K562 (cell line): ENCODE measurements at regions not wholly inside any gene's neighbourhood (a gene's known extent, or its start where the extent isn't known, plus 50 kb on each side); places are given as distances from the start of the nearest gene placed in this dataset.

Experiments
- ATAC-seq: fragments of 200-7000 bp; cut with Tn5 transposase; 3 replicates; pipeline ENCODE4 v1.9.1; 2020; ENCODE audit warnings: moderate library complexity
- BruUV-seq: library from RNA; stranded (reverse); fragments of 400-500 nt; replicated peaks from 2 replicates; lab custom pipeline; 2021; lab: Mats Ljungman, UMichigan
- CTCF ChIA-PET: fragments of 300-600 bp; formaldehyde crosslinking; extraction: SDS; loops from one replicate; lab custom pipeline; 2021; ENCODE audit warnings: low intra/inter-chr PET ratio; lab: Yijun Ruan, JAX
- POLR2A ChIA-PET: fragments of 300-600, 350-650 bp; sonication (Branson Sonifier 250); formaldehyde crosslinking; extraction: SDS; loops from one replicate; lab custom pipeline; 2021; ENCODE audit warnings: antibody characterized with exemption, inconsistent platforms; lab: Yijun Ruan, JAX
- DNase-seq, 4 experiments: peaks; one replicate each; pipeline versions ENCODE4 v3.0.0 to v3.0.0-alpha.2; 2011 to 2018; ENCODE audit warnings: low spot score in 3 of 4, mixed read lengths in 3 of 4; ENCODE audit errors: extremely low read depth in 1 of 4
- FAIRE-seq: peaks from 2 replicates; lab custom pipeline; 2011; peaks lifted over from hg19 to GRCh38; lab: Jason Lieb, UNC
- H2AFZ ChIP-seq: 2 replicates; pipeline ENCODE4 v1.6.0; 2011; ENCODE audit warnings: low read depth, low read length, control low read depth, inconsistent platforms
- H3K27ac ChIP-seq: fragments of 200-600 bp; 3 replicates; pipeline ENCODE4 v1.8.0; 2011; ENCODE audit warnings: low read depth, mild to moderate bottlenecking, control low read depth, inconsistent platforms, low read length, moderate library complexity, mixed read lengths; ENCODE audit errors: extremely low read depth
- H3K27me3 ChIP-seq, 2 experiments: fragments of 300-600 bp in 1 of 2; 2 replicates in 1 of 2; 3 replicates in 1 of 2; pipeline versions ENCODE4 v1.6.0 to v1.8.0; 2011; ENCODE audit warnings: inconsistent platforms in 2 of 2, low read length in 2 of 2, mild to moderate bottlenecking in 1 of 2, mixed read lengths in 1 of 2, moderate library complexity in 1 of 2; ENCODE audit not compliant: control insufficient read depth in 2 of 2, insufficient read depth in 2 of 2
- H3K36me3 ChIP-seq: fragments of 300-600 bp; 3 replicates; pipeline ENCODE4 v1.8.0; 2011; ENCODE audit warnings: mild to moderate bottlenecking, low read length, inconsistent platforms; ENCODE audit not compliant: control insufficient read depth, insufficient read depth
- H3K4me1 ChIP-seq, 2 experiments: fragments of 200-600 bp in 1 of 2; replicated peaks in 1 of 2; 2 replicates in 1 of 2; 3 replicates in 1 of 2; pipeline versions ENCODE4 v1.5.1 to v1.8.0; 2011; ENCODE audit warnings: inconsistent platforms in 2 of 2, low read length in 2 of 2, mild to moderate bottlenecking in 1 of 2, mixed read lengths in 1 of 2, moderate library complexity in 1 of 2; ENCODE audit not compliant: control insufficient read depth in 2 of 2, insufficient read depth in 2 of 2
- H3K4me2 ChIP-seq: 2 replicates; pipeline ENCODE4 v1.6.1; 2011; ENCODE audit warnings: low read length, control low read depth, inconsistent platforms, mixed read lengths; ENCODE audit not compliant: insufficient read depth
- H3K4me3 ChIP-seq: fragments of 200-600 bp; sonication (generic), shearing (Covaris generic); 2 replicates; pipeline ENCODE4 v1.5.1; 2016; ENCODE audit warnings: control low read depth, inconsistent platforms
- H3K79me2 ChIP-seq: fragments of 200-600 bp; 3 replicates; pipeline ENCODE4 v1.8.0; 2011; ENCODE audit warnings: low read length, inconsistent platforms; ENCODE audit not compliant: control insufficient read depth, insufficient read depth
- H3K9ac ChIP-seq, 2 experiments: 2 replicates each; pipeline versions ENCODE4 v1.6.0 to v1.6.1; 2011; ENCODE audit warnings: low read depth in 2 of 2, low read length in 2 of 2, control low read depth in 1 of 2, inconsistent platforms in 1 of 2, mild to moderate bottlenecking in 1 of 2, mixed read lengths in 1 of 2; ENCODE audit not compliant: insufficient read depth in 1 of 2
- H3K9me1 ChIP-seq: one replicate; pipeline ENCODE4 v1.6.0; 2011; ENCODE audit warnings: inconsistent platforms, mild to moderate bottlenecking, low read length, moderate library complexity; ENCODE audit not compliant: control insufficient read depth, insufficient read depth
- H3K9me3 ChIP-seq: replicated peaks from 2 replicates; pipeline ENCODE4 v1.5.1; 2011; ENCODE audit warnings: low read depth, low read length, inconsistent platforms; ENCODE audit not compliant: control insufficient read depth, insufficient read depth
- H4K20me1 ChIP-seq: replicated peaks from 2 replicates; pipeline ENCODE4 v1.6.1; 2011; ENCODE audit warnings: low read length, inconsistent platforms, mixed read lengths; ENCODE audit not compliant: control insufficient read depth, insufficient read depth
- GATAD2A ChIP-seq: fragments of 450-650 bp; IDR thresholded peaks from 2 replicates; pipeline ENCODE4 v1.6.1; 2017
- LCOR ChIP-seq: sonication (generic); formaldehyde crosslinking; IDR thresholded peaks from 2 replicates; pipeline ENCODE4 v1.8.0; 2022; ENCODE audit warnings: mild to moderate bottlenecking, missing genetic modification reagents
- PCBP2 ChIP-seq: fragments of 200-400 bp; formaldehyde crosslinking; IDR thresholded peaks from 2 replicates; pipeline ENCODE4 v1.6.1; 2018; ENCODE audit warnings: low read length, low read depth, mild to moderate bottlenecking, moderate library complexity; ENCODE audit not compliant: poor library complexity, severe bottlenecking
- RAD51 ChIP-seq: fragments of 450-650 bp; IDR thresholded peaks from 2 replicates; pipeline ENCODE4 v1.7.1; 2016; ENCODE audit warnings: low read depth, mild to moderate bottlenecking, borderline replicate concordance
- SMAD3 ChIP-seq: fragments of 450-650 bp; formaldehyde crosslinking; conservative IDR thresholded peaks from 2 replicates; pipeline ENCODE4 v1.4.0; 2020; ENCODE audit warnings: mild to moderate bottlenecking
- SNRNP70 ChIP-seq: fragments of 200-400 bp; formaldehyde crosslinking; optimal IDR thresholded peaks from 2 replicates; pipeline ENCODE3; 2017; ENCODE audit warnings: low read depth, low read length
- STAG1 ChIP-seq: sonication (generic); formaldehyde crosslinking; IDR thresholded peaks from 2 replicates; pipeline ENCODE4 v1.5.0; 2020; ENCODE audit warnings: missing genetic modification reagents, borderline replicate concordance
- ZNF445 ChIP-seq: fragments of 250-450 bp; sonication (Bioruptor Pico); IDR thresholded peaks from 2 replicates; pipeline ENCODE4 v1.4.0; 2020; ENCODE audit warnings: low read depth, mild to moderate bottlenecking, moderate library complexity
- ZNF77 ChIP-seq: fragments of 250-450 bp; sonication (Bioruptor Pico); IDR thresholded peaks from 2 replicates; pipeline ENCODE4 v1.5.0; 2020
- WGBS: fragments of 100-300 bp; shearing (Covaris generic); methylation state at CpG from one replicate; pipeline ENCODE4 v1.1.6; 2016; ENCODE audit warnings: low coverage, mixed read lengths; ENCODE audit not compliant: insufficient coverage; ENCODE audit errors: missing lambda C conversion rate; 5-methylcytosine and 5-hydroxymethylcytosine counted together
- in situ Hi-C: fragments of 300-500 bp; cut with MboI; formaldehyde crosslinking; loops from 4 replicates; pipeline ENCODE4 v1.15.0; 2018; ENCODE audit warnings: inconsistent platforms, mixed read lengths
- intact Hi-C: fragments of 100-400 bp; cut with micrococcal nuclease; formaldehyde crosslinking; loops from 2 replicates; pipeline ENCODE4 v1.14.2; 2022
- TF ChIP-seq, protein P1 (sequence below), 2 experiments: fragments of 450-650 bp; formaldehyde crosslinking in 1 of 2; IDR thresholded peaks; 2 replicates each; pipeline versions ENCODE4 v1.4.0 to v1.6.1; 2014 to 2020; ENCODE audit warnings: mild to moderate bottlenecking in 2 of 2, borderline replicate concordance in 1 of 2, low read depth in 1 of 2
- TF ChIP-seq, protein P2 (sequence below): sonication (generic); formaldehyde crosslinking; IDR thresholded peaks from 2 replicates; pipeline ENCODE4 v1.8.1; 2023; ENCODE audit warnings: mild to moderate bottlenecking, missing genetic modification reagents

DNA sequence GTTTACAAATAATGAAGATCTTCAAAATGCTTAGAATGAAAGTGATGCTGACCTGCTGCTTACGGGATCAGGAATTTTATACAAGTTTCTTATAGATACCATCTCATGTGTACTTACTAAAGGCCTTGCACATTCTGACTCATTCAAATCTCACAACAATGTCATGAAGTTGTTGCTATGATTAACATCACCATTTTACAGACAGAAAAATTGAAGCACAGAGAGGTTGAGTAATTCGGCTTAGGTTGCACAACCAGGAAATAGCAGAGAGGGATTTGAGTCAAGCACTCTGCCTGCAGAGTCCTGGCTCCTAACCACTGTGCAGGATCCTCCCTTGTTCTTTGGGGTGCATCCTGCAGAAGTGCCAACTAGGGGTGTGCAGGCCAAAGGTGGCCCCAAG lies 471.9 kb downstream of the MIAT start:
- Histone ChIP-seq H3K9me3 (no peaks in the 10 kb centered on the region), H3K27ac (no peak overlapping the region), H3K9ac (no peak overlapping the region), H4K20me1 (no peaks in the 10 kb centered on the region; the same call in 1 of the 2 replicates), H3K4me3 (no peak overlapping the region), H3K4me2 (no peak overlapping the region), H3K4me1 (peaks cover 4 to 6% of the 10 kb centered on the region in 2 experiments; a peak in 4 of 5 replicates), H3K36me3 (no peaks in the 10 kb centered on the region), H2AFZ (no peak overlapping the region), H3K27me3 (peaks cover 0 to 4% of the 10 kb centered on the region in 2 experiments; a peak in 1 of 5 replicates), H3K9me1 (no peaks in the 10 kb centered on the region), H3K79me2 (no peaks in the 10 kb centered on the region)
- CTCF ChIA-PET: no interaction called here
- WGBS: 0% methylated on average over 2 of the region's 2 CpGs
- no TSS peak for BruUV-seq
- DNase-seq: no peak
- no peak for ATAC-seq
- POLR2A ChIA-PET: no interaction called here
- in situ Hi-C loops (no loop called here), intact Hi-C loops (no loop called here)
- FAIRE-seq: no peak
- no peak for TF ChIP-seq ZNF77 (CRISPR knock-in tag)
- TF ChIP-seq, protein P1, sequence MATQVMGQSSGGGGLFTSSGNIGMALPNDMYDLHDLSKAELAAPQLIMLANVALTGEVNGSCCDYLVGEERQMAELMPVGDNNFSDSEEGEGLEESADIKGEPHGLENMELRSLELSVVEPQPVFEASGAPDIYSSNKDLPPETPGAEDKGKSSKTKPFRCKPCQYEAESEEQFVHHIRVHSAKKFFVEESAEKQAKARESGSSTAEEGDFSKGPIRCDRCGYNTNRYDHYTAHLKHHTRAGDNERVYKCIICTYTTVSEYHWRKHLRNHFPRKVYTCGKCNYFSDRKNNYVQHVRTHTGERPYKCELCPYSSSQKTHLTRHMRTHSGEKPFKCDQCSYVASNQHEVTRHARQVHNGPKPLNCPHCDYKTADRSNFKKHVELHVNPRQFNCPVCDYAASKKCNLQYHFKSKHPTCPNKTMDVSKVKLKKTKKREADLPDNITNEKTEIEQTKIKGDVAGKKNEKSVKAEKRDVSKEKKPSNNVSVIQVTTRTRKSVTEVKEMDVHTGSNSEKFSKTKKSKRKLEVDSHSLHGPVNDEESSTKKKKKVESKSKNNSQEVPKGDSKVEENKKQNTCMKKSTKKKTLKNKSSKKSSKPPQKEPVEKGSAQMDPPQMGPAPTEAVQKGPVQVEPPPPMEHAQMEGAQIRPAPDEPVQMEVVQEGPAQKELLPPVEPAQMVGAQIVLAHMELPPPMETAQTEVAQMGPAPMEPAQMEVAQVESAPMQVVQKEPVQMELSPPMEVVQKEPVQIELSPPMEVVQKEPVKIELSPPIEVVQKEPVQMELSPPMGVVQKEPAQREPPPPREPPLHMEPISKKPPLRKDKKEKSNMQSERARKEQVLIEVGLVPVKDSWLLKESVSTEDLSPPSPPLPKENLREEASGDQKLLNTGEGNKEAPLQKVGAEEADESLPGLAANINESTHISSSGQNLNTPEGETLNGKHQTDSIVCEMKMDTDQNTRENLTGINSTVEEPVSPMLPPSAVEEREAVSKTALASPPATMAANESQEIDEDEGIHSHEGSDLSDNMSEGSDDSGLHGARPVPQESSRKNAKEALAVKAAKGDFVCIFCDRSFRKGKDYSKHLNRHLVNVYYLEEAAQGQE (IDR thresholded peaks at IDR 0.05; ENCODE audit: borderline replicate concordance): no peak
- TF ChIP-seq, protein P1 (CRISPR knock-in tag; IDR thresholded peaks at IDR 0.05; ENCODE audit: low read depth): no peak
- TF ChIP-seq RAD51: no peak
- no peak for TF ChIP-seq SNRNP70
- no peak for TF ChIP-seq ZNF445 (CRISPR knock-in tag)
- TF ChIP-seq GATAD2A: no peak
- no peak for TF ChIP-seq LCOR
- no peak for TF ChIP-seq PCBP2
- TF ChIP-seq SMAD3 (CRISPR knock-in tag): no peak
- TF ChIP-seq, protein P2, sequence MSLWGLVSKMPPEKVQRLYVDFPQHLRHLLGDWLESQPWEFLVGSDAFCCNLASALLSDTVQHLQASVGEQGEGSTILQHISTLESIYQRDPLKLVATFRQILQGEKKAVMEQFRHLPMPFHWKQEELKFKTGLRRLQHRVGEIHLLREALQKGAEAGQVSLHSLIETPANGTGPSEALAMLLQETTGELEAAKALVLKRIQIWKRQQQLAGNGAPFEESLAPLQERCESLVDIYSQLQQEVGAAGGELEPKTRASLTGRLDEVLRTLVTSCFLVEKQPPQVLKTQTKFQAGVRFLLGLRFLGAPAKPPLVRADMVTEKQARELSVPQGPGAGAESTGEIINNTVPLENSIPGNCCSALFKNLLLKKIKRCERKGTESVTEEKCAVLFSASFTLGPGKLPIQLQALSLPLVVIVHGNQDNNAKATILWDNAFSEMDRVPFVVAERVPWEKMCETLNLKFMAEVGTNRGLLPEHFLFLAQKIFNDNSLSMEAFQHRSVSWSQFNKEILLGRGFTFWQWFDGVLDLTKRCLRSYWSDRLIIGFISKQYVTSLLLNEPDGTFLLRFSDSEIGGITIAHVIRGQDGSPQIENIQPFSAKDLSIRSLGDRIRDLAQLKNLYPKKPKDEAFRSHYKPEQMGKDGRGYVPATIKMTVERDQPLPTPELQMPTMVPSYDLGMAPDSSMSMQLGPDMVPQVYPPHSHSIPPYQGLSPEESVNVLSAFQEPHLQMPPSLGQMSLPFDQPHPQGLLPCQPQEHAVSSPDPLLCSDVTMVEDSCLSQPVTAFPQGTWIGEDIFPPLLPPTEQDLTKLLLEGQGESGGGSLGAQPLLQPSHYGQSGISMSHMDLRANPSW (CRISPR knock-in tag): no peak
- no peak for TF ChIP-seq STAG1
